Uterus (tissue), 3 donors: ENCODE measurements at regions not wholly inside any gene's neighbourhood (a gene's known extent, or its start where the extent isn't known, plus 50 kb on each side); places are given as distances from the start of the nearest gene placed in this dataset.

ENCODE experiments used
- DNase-seq, 2 donors: peaks; one replicate each; pipeline ENCODE4 v3.0.0-alpha.2; 2019 to 2020
- H3K27ac ChIP-seq, 2 donors: fragments of 200-600 bp; sonication (generic); 1 replicate in 1 of 2; 2 replicates in 1 of 2; pipeline ENCODE4 v1.5.1; 2016 to 2018
- H3K27me3 ChIP-seq, 2 donors: fragments of 200-600 bp; sonication (generic); one replicate each; pipeline ENCODE4 v1.5.1; 2018 to 2019; ENCODE audit warnings: control low read depth in 1 of 2
- H3K36me3 ChIP-seq, 2 donors: fragments of 200-600 bp; sonication (generic); one replicate each; pipeline ENCODE4 v1.5.1; 2019; ENCODE audit warnings: control low read depth in 1 of 2
- H3K4me1 ChIP-seq, 2 donors: fragments of 200-600 bp; sonication (generic); one replicate each; pipeline ENCODE4 v1.5.1; 2018 to 2019; ENCODE audit warnings: control low read depth in 1 of 2
- H3K4me3 ChIP-seq, 2 donors: fragments of 200-600 bp; sonication (generic); 1 replicate in 1 of 2; 2 replicates in 1 of 2; pipeline ENCODE4 v1.5.1; 2018 to 2019; ENCODE audit warnings: mild to moderate bottlenecking in 1 of 2
- H3K9me3 ChIP-seq, 2 donors: fragments of 200-600 bp; sonication (generic); one replicate each; pipeline ENCODE4 v1.5.1; 2019; ENCODE audit warnings: control low read depth in 1 of 2
- CTCF ChIP-seq, 4 experiments: fragments of 200-600 bp in 2 of 4; fragments of 450-650 bp in 2 of 4; sonication (generic) in 2 of 4; IDR thresholded peaks; one replicate each; pipeline ENCODE4 v1.5.1; 2016 to 2019; ENCODE audit warnings: antibody characterized with exemption in 4 of 4, mild to moderate bottlenecking in 2 of 4, moderate library complexity in 1 of 4
- POLR2A ChIP-seq, 2 donors: fragments of 450-650 bp; IDR thresholded peaks; one replicate each; pipeline ENCODE4 v1.6.1; 2016; ENCODE audit warnings: antibody characterized with exemption in 2 of 2, mild to moderate bottlenecking in 1 of 2, moderate library complexity in 1 of 2
- intact Hi-C: fragments of 100-400 bp; cut with DNase I; formaldehyde crosslinking; loops from one replicate; pipeline ENCODE4 v1.15.1; 2023; ENCODE audit warnings: low total_unique reads
- donor health status: DM: yes; HTN: yes; CAD: no.

GRCh38 chr6:90648873-90649272 lies 62.0 kb upstream of the MAP3K7 start:
- Histone ChIP-seq H3K4me1 (no peaks in the 10 kb centered on the region), H3K36me3 (no peaks in the 10 kb centered on the region), H3K27me3 (no peaks in the 10 kb centered on the region), H3K9me3 (no peaks in the 10 kb centered on the region), H3K27ac (no peak overlapping the region), H3K4me3 (no peak overlapping the region)
- no peak for DNase-seq
- TF ChIP-seq CTCF (IDR thresholded peaks at IDR 0.05) (no peak), POLR2A (IDR thresholded peaks at IDR 0.05) (no peak)
- intact Hi-C loops, result no loop called here

GRCh38 chr6:90646940-90647339 lies 60.1 kb upstream of the MAP3K7 start:
- Histone ChIP-seq H3K36me3 (no peaks in the 10 kb centered on the region), H3K27ac (no peak overlapping the region), H3K27me3 (no peaks in the 10 kb centered on the region), H3K4me3 (no peak overlapping the region), H3K9me3 (no peaks in the 10 kb centered on the region), H3K4me1 (no peaks in the 10 kb centered on the region)
- intact Hi-C loops, result no loop called here
- DNase-seq, result no peak
- TF ChIP-seq CTCF (IDR thresholded peaks at IDR 0.05) (no peak), POLR2A (IDR thresholded peaks at IDR 0.05) (no peak)

GRCh38 chr6:90645634-90646033 lies 58.8 kb upstream of the MAP3K7 start:
- no peak for DNase-seq
- Histone ChIP-seq H3K36me3 (no peaks in the 10 kb centered on the region), H3K4me1 (no peaks in the 10 kb centered on the region), H3K27me3 (no peaks in the 10 kb centered on the region), H3K9me3 (no peaks in the 10 kb centered on the region), H3K27ac (no peak overlapping the region), H3K4me3 (no peak overlapping the region)
- TF ChIP-seq POLR2A (IDR thresholded peaks at IDR 0.05) (no peak), CTCF (IDR thresholded peaks at IDR 0.05) (no peak)
- intact Hi-C loops, result no loop called here

GRCh38 chr6:90644492-90644891 lies 57.6 kb upstream of the MAP3K7 start:
- TF ChIP-seq CTCF (IDR thresholded peaks at IDR 0.05) (no peak), POLR2A (IDR thresholded peaks at IDR 0.05) (no peak)
- H3K9me3 ChIP-seq, result no peaks in the 10 kb centered on the region
- H3K4me3 ChIP-seq, result no peak overlapping the region
- intact Hi-C loops, result no loop called here
- no peak for DNase-seq
- no peaks in the 10 kb centered on the region for H3K27me3 ChIP-seq
- H3K4me1 ChIP-seq, result no peaks in the 10 kb centered on the region
- no peaks in the 10 kb centered on the region for H3K36me3 ChIP-seq
- no peak overlapping the region for H3K27ac ChIP-seq

GRCh38 chr6:90643381-90643780 lies 56.5 kb upstream of the MAP3K7 start:
- no peak overlapping the region for H3K4me3 ChIP-seq
- TF ChIP-seq POLR2A (IDR thresholded peaks at IDR 0.05), result no peak
- no peak for TF ChIP-seq CTCF (IDR thresholded peaks at IDR 0.05)
- H3K27me3 ChIP-seq, result no peaks in the 10 kb centered on the region
- no peaks in the 10 kb centered on the region for H3K36me3 ChIP-seq
- no peak for DNase-seq
- no peaks in the 10 kb centered on the region for H3K9me3 ChIP-seq
- no peak overlapping the region for H3K27ac ChIP-seq
- H3K4me1 ChIP-seq, result no peaks in the 10 kb centered on the region
- intact Hi-C loops, result no loop called here
